ENCODE measurements at regions not wholly inside any gene's neighbourhood (a gene's known extent, or its start where the extent isn't known, plus 50 kb on each side); places are given as distances from the start of the nearest gene placed in this dataset.
"Not testable (repeated sequence)": the region's sequence is repeated elsewhere in the genome, so short reads cannot be mapped to it uniquely, and the experiment has no call there.

GRCh38 chr5:27472000-27472763 lies 433.8 kb upstream of the CDH9 start:
- no peak for DNase-seq

DNA sequence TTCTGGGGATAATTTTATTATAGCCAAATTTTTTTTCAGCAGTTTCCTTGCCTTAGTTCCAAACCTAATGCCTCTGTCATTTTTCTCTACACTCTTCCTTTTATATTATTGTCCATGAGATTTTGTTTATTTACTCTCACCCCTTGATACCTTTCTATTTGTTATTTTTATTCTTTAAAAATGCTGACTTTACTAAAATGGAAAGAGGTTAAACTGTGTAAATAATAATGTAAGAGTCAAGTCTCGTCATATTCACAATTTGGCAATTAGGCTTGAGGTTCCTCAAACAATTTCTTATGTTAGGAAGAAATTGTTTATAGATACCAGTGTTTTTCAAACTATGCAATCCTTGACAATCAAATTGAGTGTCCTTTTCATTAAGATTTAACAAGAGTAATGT lies 428.6 kb upstream of the CDH9 start:
- no peak for DNase-seq

DNA sequence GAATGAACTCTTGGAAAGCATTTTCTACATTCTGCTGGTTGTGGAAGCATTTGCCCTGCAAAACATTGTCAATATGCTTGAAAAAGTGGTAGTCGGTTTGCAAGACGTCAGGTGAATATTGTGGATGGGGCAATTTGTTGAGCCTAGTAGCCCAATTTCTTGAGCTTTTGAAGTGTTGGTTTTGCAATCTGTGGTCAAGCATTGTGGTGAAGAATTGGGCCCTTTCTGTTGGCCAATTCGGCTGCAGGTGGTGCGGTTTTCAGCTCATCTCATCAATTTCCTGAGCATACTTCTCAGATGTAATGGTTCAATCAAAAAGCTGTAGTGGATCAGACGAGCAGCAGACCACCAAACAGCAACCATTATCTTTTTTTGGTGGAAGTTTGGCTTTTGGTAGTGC lies 426.8 kb upstream of the CDH9 start:
- DNase-seq = no peak

- DNase-seq = no peak
Measured at GRCh38 chr5:27463446-27464149, 425.2 kb upstream of the CDH9 start.

- DNase-seq = no peak
Measured at GRCh38 chr5:27462936-27463335, 424.6 kb upstream of the CDH9 start.

GRCh38 chr5:27458287-27458686 lies 419.9 kb upstream of the CDH9 start:
- no peak for DNase-seq

- DNase-seq = no peak
Measured at GRCh38 chr5:27451377-27451776, 413.0 kb upstream of the CDH9 start.

DNA sequence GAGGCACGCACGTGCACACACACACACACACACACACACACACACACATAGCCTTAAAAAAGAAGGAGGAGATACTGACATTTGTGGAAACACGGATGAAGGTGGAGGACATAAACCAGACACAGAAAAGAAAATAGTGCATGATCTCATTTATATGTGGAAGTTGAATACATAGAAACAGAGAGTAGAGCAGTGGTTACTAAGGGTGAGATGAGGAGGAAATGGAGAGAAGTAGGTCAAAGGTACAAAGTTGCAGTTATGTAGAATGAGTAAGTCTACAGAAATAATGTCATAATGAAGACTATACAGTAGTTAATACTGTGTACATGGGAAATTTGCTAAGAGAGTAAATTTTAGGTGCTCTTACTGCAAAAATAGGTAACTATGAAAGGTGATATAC lies 412.2 kb upstream of the CDH9 start:
- no peak for DNase-seq

DNA sequence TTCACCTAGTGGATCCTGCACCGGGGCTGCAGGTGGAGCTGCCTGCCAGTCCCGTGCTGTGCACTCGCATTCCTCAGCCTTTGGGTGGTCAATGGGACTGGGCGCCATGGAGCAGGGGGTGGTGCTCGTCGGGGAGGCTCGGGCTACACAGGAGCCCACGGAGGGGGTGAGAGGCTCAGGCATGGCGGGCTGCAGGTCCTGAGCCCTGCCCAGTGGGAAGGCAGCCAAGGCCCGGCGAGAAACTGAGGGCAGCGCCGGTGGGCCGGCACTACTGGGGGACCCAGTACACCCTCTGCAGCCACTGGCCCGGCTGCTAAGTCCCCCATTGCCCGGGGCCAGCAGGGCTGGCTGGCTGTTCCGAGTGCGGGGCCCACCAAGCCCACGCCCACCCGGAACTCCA lies 401.0 kb upstream of the CDH9 start:
- DNase-seq = not testable (repeated sequence)

DNA sequence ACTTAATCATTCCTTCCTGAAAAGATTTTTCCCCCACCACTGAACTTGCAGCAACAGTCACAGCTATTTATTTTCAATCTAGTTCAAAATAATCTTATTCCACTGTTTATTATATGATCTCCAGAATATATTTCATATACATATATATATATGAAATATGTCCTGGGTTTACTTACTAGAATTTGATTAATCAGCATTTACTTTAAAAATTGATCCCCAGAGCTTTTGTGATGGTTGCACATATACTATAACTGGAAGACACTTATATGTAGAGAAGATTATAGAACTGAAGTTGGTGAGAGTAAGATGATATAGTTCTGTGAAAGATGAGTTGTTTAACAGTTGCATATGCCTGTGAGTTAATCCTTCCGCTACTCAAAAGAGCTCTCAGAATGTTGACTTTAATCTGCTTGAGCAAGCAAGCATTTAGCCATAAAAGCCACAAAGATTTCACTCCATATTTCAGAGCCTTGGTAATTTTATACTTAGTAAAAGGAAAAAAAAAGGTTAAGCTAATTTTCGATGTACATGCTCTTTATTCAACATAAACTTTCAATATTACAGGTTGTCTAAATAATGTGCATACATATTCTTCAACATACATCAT lies 399.3 kb upstream of the CDH9 start:
- no peak for DNase-seq

DNA sequence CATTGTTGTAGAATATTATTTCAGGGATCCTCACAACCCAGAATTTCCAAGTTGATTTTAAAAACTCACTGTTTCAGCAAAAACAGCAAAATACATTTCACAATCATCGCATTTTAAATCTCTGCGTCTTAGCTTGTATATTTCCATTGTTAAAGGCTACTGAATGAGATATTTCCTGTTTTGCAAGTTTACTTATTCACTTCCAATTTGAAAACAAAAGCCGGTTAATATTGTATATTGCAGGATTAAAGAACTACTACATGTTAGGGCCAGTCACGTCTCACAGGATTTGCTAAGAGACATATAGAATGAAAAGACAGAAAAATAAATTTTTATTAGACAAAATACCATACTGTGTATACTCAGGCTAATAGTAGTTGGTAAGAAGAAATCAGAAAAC lies 395.9 kb upstream of the CDH9 start:
- DNase-seq = no peak

DNA sequence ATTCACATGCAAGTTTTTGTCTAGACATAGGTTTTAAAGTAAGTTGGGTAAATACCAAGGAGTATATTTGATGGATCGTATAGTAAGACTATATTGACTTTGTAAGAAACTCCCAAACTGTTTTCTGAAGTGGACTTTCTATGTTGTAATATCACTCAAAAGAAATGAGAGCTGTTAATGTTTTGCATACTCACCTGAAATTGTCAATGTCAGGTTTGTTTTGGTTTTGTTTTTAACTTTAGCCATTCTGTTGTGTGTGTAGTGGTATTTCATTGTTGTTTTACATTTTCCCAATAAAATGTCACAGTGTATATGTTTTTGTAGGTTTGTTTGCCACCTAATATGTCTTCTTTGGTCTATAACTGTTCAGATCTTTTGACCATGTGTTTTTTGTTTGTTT lies 375.7 kb upstream of the CDH9 start:
- DNase-seq = no peak

- DNase-seq = no peak
Measured at GRCh38 chr5:27412384-27412783, 374.0 kb upstream of the CDH9 start.

DNA sequence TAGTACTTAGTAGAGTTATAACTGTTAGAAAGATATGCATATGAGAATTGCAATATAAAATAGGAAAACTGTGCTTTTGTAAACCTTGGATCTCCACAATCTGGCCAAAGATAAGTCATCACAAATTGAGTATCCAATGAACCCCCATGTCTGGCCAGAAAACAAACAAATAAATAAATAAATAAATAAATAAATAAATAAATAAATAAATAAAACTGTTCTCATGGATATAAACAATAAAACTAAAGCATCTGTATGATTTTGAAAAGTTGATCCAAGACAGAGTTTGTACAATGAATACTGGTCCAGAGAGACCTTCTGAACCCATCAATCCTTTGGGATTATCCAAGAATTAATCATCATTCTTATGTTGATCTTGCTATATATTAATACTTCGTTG lies 367.6 kb upstream of the CDH9 start:
- DNase-seq = no peak

GRCh38 chr5:27403243-27403882 lies 365.0 kb upstream of the CDH9 start:
- DNase-seq = no peak

GRCh38 chr5:27402828-27403227 lies 364.4 kb upstream of the CDH9 start:
- DNase-seq = no peak

- no peak for DNase-seq
Measured at GRCh38 chr5:27396998-27397397, 358.6 kb upstream of the CDH9 start.

DNA sequence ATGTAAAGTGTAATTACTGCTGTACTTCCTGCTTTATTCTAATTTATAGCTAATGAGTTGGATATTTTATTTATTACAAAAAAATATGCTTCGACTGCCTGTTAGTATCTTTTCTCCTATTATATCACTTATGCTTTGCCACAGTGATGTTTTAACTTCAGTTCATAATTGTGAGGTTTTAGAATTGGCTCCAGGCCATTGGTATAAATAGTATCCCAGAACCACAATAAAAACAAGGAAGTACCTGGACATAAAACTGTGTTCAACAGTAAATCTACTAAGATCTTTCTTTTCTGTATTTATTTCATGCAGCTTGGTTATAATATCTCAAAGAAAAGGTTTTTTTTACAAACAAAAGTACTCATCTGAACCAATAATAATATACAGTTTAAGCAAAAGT lies 354.3 kb upstream of the CDH9 start:
- no peak for DNase-seq

GRCh38 chr5:27389696-27390095 lies 351.3 kb upstream of the CDH9 start:
- DNase-seq = no peak

GRCh38 chr5:27388755-27389154 lies 350.4 kb upstream of the CDH9 start:
- no peak for DNase-seq

DNA sequence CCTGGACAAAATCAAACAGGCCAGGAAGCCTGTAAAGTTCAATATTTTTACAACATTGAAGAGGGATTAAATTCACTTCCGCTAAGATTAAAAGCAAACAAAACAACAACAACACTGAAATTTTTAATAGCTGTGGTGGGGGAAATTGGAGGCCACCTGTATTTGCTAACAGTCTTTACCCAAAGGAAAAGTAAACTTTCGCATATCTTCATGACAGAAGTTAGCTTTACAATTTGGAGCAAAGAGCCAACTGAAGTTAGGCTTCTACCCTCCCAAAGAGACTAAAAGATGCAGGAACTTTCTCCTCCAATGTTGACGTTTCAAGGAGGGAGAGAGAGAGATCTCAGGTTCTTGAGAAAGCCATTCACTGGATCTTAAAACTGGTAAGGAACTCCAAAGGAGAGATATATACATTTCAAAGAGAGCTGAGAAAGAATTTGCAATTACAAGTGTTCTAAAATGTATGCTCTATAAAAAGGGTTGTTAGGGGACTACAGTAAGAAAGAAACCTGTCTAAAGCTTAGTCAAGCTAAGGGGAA lies 349.2 kb upstream of the CDH9 start:
- no peak for DNase-seq

DNA sequence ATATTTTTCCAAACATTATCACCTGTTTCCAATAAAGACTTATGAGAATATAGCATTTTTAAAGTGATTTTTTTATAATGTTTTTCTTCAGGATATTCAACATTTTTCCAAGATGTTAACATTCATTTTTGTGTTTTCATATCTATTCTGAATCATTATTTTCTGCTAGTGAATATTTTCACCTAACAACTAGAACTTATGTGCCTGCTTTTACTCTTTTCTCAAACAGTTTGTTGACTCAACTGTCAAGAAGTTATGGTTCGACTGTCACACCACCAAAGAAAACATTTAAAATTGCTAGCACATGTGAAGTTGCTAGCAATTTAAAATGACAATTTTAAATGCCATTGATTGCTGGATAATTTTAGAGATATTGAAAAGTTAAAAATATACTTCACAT lies 343.3 kb upstream of the CDH9 start:
- no peak for DNase-seq
